Ovary (tissue), 7 donors: ENCODE measurements at regions not wholly inside any gene's neighbourhood (a gene's known extent, or its start where the extent isn't known, plus 50 kb on each side); places are given as distances from the start of the nearest gene placed in this dataset.

Source experiments
- DNase-seq, 5 donors: peaks; one replicate each; pipeline ENCODE4 v3.0.0-alpha.2; 2019 to 2020
- H3K27ac ChIP-seq, 2 donors: fragments of 200-600 bp; one replicate each; pipeline versions ENCODE4 v1.5.1 to v1.8.0; 2019 to 2022
- H3K27me3 ChIP-seq: fragments of 200-600 bp; one replicate; pipeline ENCODE4 v1.8.0; 2022
- H3K36me3 ChIP-seq: fragments of 200-600 bp; sonication (generic); one replicate; pipeline ENCODE4 v1.5.1; 2019
- H3K4me1 ChIP-seq: one replicate; pipeline ENCODE4 v1.8.1; 2013; ENCODE audit warnings: mild to moderate bottlenecking, moderate library complexity; ENCODE audit not compliant: insufficient read depth
- H3K4me3 ChIP-seq: fragments of 200-600 bp; sonication (generic); one replicate; pipeline ENCODE4 v1.5.1; 2017
- H3K9me3 ChIP-seq, 2 donors: fragments of 200-600 bp in 1 of 2; sonication (generic) in 1 of 2; one replicate each; pipeline versions ENCODE4 v1.5.1 to v1.8.1; 2013 to 2019; ENCODE audit warnings: mild to moderate bottlenecking in 1 of 2, moderate library complexity in 1 of 2
- EP300 ChIP-seq: sonication (generic); formaldehyde crosslinking; IDR thresholded peaks from one replicate; pipeline ENCODE4 v1.6.1; 2017; ENCODE audit warnings: antibody characterized with exemption
- POLR2A ChIP-seq: fragments of 450-650 bp; IDR thresholded peaks from one replicate; pipeline ENCODE4 v1.6.1; 2017; ENCODE audit warnings: antibody characterized with exemption, mild to moderate bottlenecking, moderate library complexity
- WGBS, 3 donors: extraction: QIAGEN DNeasy Blood & Tissue Kit in 1 of 3; methylation state at CpG; one replicate each; pipeline versions ENCODE4 v1.1.5 to v1.1.7; 2013 to 2017; 5-methylcytosine and 5-hydroxymethylcytosine counted together
- intact Hi-C, 4 donors: fragments of 100-400 bp; cut with DNase I; formaldehyde crosslinking; loops; one replicate each; pipeline versions ENCODE4 v1.11.0 to v1.15.1; 2022 to 2023
- TF ChIP-seq, protein P1 (sequence below), 3 donors: fragments of 450-650 bp in 2 of 3; fragments of 200-600 bp in 1 of 3; IDR thresholded peaks; one replicate each; pipeline versions ENCODE4 v1.5.1 to v1.8.0; 2016 to 2022; ENCODE audit warnings: antibody characterized with exemption in 3 of 3, mild to moderate bottlenecking in 1 of 3
- donor health status: DM: no; HTN: no; CAD: no; lungs with moderate emphysema.
- donor health status: DM: no; HTN: no; CAD: no.
- donor health status: Bipolar disorder and iron deficiency.
- donor health status: DM: no; HTN: no; CAD: no.
- donor health status: DM: yes; HTN: yes; CAD: no.

DNA sequence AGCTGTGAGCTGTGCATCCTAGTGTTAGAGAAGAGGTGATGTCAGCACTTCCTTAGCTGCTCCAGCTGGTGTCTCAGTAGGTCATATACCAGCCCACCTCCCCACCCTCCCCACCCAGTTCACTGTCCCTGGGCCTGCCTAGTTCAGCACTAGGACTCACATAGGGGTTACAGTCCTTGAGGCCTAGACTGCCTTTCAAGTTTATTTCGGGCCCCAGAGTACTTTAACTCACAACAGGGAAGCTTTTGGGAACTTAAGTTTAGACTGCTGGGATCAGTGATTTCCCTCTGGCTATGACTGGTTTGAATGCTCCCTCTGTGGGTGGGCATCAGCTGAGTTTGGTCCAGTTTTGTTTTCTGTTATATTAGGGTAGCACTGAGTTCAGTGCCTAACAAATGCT, 139.2 kb upstream of the MMS22L start:
- DNase-seq: no peak

DNA sequence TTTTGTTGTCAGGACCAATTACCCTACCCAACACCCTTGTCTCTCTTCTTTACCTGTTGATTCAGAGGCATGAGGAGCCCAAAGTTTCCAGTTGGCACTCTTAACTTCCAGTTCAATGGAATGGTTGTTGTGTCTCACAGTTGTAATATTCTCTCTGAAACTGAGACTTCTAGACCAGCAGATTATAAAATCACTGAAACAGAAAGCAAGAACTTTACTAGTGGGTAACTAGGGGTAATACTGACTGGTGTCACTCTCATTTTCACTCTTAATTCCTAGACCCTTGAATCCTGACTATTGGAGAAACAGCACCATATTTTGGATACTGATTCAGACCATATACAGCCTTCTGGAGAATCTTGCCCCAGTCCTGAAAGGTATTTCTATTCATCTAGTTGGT, 140.2 kb upstream of the MMS22L start:
- no peak for DNase-seq
- H3K4me1 ChIP-seq: no peaks in the 10 kb centered on the region
- H3K9me3 ChIP-seq: no peaks in the 10 kb centered on the region
- intact Hi-C loops: no loop called here
- H3K36me3 ChIP-seq: no peaks in the 10 kb centered on the region
- no peak overlapping the region for H3K27ac ChIP-seq
- H3K27me3 ChIP-seq: no peaks in the 10 kb centered on the region
- TF ChIP-seq, protein P1, sequence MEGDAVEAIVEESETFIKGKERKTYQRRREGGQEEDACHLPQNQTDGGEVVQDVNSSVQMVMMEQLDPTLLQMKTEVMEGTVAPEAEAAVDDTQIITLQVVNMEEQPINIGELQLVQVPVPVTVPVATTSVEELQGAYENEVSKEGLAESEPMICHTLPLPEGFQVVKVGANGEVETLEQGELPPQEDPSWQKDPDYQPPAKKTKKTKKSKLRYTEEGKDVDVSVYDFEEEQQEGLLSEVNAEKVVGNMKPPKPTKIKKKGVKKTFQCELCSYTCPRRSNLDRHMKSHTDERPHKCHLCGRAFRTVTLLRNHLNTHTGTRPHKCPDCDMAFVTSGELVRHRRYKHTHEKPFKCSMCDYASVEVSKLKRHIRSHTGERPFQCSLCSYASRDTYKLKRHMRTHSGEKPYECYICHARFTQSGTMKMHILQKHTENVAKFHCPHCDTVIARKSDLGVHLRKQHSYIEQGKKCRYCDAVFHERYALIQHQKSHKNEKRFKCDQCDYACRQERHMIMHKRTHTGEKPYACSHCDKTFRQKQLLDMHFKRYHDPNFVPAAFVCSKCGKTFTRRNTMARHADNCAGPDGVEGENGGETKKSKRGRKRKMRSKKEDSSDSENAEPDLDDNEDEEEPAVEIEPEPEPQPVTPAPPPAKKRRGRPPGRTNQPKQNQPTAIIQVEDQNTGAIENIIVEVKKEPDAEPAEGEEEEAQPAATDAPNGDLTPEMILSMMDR (IDR thresholded peaks at IDR 0.05): no peak
- TF ChIP-seq POLR2A (no peak), EP300 (no peak)
- H3K4me3 ChIP-seq: no peak overlapping the region

More for the DNA sequence above, 139.2 kb upstream of the MMS22L start:
- Histone ChIP-seq H3K4me1 (no peaks in the 10 kb centered on the region), H3K27ac (no peak overlapping the region), H3K4me3 (no peak overlapping the region), H3K36me3 (no peaks in the 10 kb centered on the region), H3K9me3 (no peaks in the 10 kb centered on the region), H3K27me3 (no peaks in the 10 kb centered on the region)
- intact Hi-C loops: no loop called here
- 58 to 92% (median 70%) methylated on average over 1 of the region's 1 CpG for WGBS, 3 donors
- TF ChIP-seq, protein P1 (IDR thresholded peaks at IDR 0.05): no peak
- no peak for TF ChIP-seq EP300

DNA sequence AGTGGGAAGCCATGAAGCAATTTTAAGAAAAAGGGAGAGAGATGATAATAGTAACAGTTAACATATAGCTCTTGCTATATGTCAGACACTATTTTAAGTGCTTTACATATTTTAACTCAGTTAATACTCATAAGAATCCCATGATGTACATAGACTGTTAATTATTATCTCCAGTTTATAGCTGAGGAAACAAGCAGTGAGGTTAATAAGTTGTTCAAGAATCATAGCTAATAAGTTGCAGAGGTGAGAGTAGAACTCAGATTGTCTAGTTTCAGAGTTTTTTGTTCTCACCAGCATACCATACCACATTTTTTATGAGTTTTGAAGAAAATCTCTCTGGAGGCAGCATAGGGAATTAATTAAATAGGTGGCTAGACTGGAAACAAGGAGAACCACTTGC, 144.6 kb upstream of the MMS22L start:
- no peak for TF ChIP-seq POLR2A
- TF ChIP-seq, protein P1 (IDR thresholded peaks at IDR 0.05): no peak
- TF ChIP-seq EP300: no peak
- no peak for DNase-seq
- no peaks in the 10 kb centered on the region for H3K36me3 ChIP-seq
- H3K27me3 ChIP-seq: no peaks in the 10 kb centered on the region
- intact Hi-C loops: no loop called here
- no peaks in the 10 kb centered on the region for H3K4me1 ChIP-seq
- no peaks in the 10 kb centered on the region for H3K9me3 ChIP-seq
- no peak overlapping the region for H3K27ac ChIP-seq
- no peak overlapping the region for H3K4me3 ChIP-seq

DNA sequence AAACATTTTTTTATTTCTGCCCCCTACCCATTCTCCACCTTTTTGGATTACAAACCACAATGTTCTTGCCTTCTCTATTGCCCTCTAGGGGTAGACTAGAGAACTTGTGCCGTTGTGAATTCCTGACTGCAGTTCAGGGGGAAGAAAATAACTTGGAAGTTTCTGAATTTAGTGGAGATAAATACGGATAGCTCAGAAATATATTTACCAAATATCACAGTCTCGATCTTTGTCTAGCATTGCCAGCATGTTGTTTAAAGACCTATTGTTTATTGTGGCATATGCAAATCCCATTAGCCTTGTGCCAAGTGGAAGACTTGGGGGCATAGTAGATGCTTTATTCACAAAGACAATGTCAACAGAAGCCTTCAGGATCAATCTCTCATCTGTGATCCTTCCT, 154.1 kb upstream of the MMS22L start:
- TF ChIP-seq EP300 (no peak), POLR2A (no peak)
- TF ChIP-seq, protein P1 (IDR thresholded peaks at IDR 0.05): no peak
- Histone ChIP-seq H3K4me3 (no peak overlapping the region), H3K4me1 (no peaks in the 10 kb centered on the region), H3K27me3 (no peaks in the 10 kb centered on the region), H3K9me3 (no peaks in the 10 kb centered on the region), H3K36me3 (no peaks in the 10 kb centered on the region), H3K27ac (no peak overlapping the region)
- 18 to 34% (median 27%) methylated on average over 3 of the region's 3 CpGs for WGBS, 3 donors
- no peak for DNase-seq
- intact Hi-C loops: no loop called here
